ENCODE measurements at regions not wholly inside any gene's neighbourhood (a gene's known extent, or its start where the extent isn't known, plus 50 kb on each side); places are given as distances from the start of the nearest gene placed in this dataset.

- POLR2A ChIA-PET = no interaction called here
- CTCF ChIA-PET = interaction anchor here (1.5 kb wide), 1 partner anchor 11 kb away, joined by 3 read pairs; no protein-coding TSS in a partner anchor
- Histone ChIP-seq H3K9me3 (no peaks in the 10 kb centered on the region; the same call in 2 of the 3 replicates), H3K4me3 (no peak overlapping the region), H3K4me2 (no peak overlapping the region), H3K27ac (no peak overlapping the region), H3K4me1 (no peaks in the 10 kb centered on the region)
- DNase-seq (ENCODE audit: low read depth in 1 of 2, low spot score in 1 of 2) (no peak), FAIRE-seq (no peak), ATAC-seq (no peak)
- WGBS (ENCODE audit: missing lambda C conversion rate) = 24% methylated on average over 1 of the region's 1 CpG
- TF ChIP-seq HOXB5 (CRISPR knock-in tag; IDR thresholded peaks at IDR 0.05) (no peak), NPAS2 (CRISPR knock-in tag; IDR thresholded peaks at IDR 0.05; ENCODE audit: borderline replicate concordance) (no peak), ELK1 (IDR thresholded peaks at IDR 0.05; ENCODE audit: low read depth, low read length) (no peak), CTCF (IDR thresholded peaks at IDR 0.05) (no peak), FOXS1 (CRISPR knock-in tag; IDR thresholded peaks at IDR 0.05) (no peak), PHF8 (IDR thresholded peaks at IDR 0.05; ENCODE audit: borderline replicate concordance, low read depth) (no peak)
These were observed 440.8 kb downstream of the RAP2B start for GRCh38 chr3:153602801-153603200.

GRCh38 chr3:153614140-153614539 is 452.1 kb downstream of the RAP2B start:
- ChIA-PET CTCF (no interaction called here), POLR2A (no interaction called here)
- Histone ChIP-seq H3K27ac (peak overlapping the region in 1 of 2 experiments; percentile 39; a peak in 1 of 6 replicates), H3K4me1 (no peaks in the 10 kb centered on the region), H3K4me3 (no peak overlapping the region), H3K4me2 (no peak overlapping the region), H3K9me3 (no peaks in the 10 kb centered on the region)
- DNase-seq (ENCODE audit: low read depth in 1 of 2, low spot score in 1 of 2) (no peak), FAIRE-seq (no peak), ATAC-seq (no peak)
- TF ChIP-seq SREBF2 (IDR thresholded peaks at IDR 0.05) (no peak), BCL3 (IDR thresholded peaks at IDR 0.05) (no peak), NFE2L2 (conservative IDR thresholded peaks at IDR 0.05; ENCODE audit: low read length) (no peak), EHF (CRISPR knock-in tag; IDR thresholded peaks at IDR 0.05) (no peak), CBX8 (IDR thresholded peaks at IDR 0.05) (no peak), NR3C1 (IDR thresholded peaks at IDR 0.05) (no peak), MAFK (IDR thresholded peaks at IDR 0.05; ENCODE audit: partially characterized antibody) (no peak), HOXB13 (CRISPR knock-in tag; IDR thresholded peaks at IDR 0.05; ENCODE audit: low read depth) (no peak), HMGXB4 (CRISPR knock-in tag; IDR thresholded peaks at IDR 0.05; ENCODE audit: borderline replicate concordance) (no peak), RFX5 (IDR thresholded peaks at IDR 0.05) (no peak), JUNB (IDR thresholded peaks at IDR 0.05) (no peak), POLR2AphosphoS2 (conservative IDR thresholded peaks at IDR 0.05; ENCODE audit: low read length) (no peak), CHD2 (IDR thresholded peaks at IDR 0.05; ENCODE audit: low read length, partially characterized antibody) (no peak), RARB (CRISPR knock-in tag; IDR thresholded peaks at IDR 0.05) (no peak), HEYL (CRISPR knock-in tag; IDR thresholded peaks at IDR 0.05) (no peak), MYC (IDR thresholded peaks at IDR 0.05; ENCODE audit: borderline replicate concordance, low read length) (no peak), KDM5A (IDR thresholded peaks at IDR 0.05) (no peak), HOXB5 (CRISPR knock-in tag; IDR thresholded peaks at IDR 0.05) (no peak), HDAC2 (IDR thresholded peaks at IDR 0.05) (no peak), BHLHE40 (IDR thresholded peaks at IDR 0.05; ENCODE audit: low read depth, low read length) (no peak)
- WGBS (ENCODE audit: missing lambda C conversion rate) = 24% methylated on average over 1 of the region's 1 CpG

Measured in A549 (cell line).